ENCODE measurements at regions not wholly inside any gene's neighbourhood (a gene's known extent, or its start where the extent isn't known, plus 50 kb on each side); places are given as distances from the start of the nearest gene placed in this dataset.

DNA sequence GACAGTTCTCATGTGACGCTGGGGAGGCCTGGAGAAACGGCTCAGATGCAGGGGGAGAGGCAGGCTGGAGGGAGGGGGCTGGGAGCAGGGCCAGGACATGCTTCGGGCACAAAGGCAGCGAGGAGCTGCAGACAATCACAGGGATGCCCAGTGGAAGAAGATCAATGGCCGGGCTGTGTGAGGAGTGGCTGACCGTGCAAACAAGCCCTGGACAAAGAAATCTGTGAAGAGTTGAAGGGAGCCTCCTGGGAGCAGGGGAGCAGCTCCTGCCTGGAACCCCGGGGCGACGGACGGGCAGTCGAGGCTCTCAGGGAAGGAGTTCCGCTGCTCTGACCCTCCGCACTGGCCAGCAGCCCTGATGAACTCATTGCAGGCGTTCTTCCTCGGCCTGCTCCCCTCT, 126.7 kb upstream of the B3GAT1 start:
- no peak for DNase-seq

GRCh38 chr11:134537941-134538340, 125.9 kb upstream of the B3GAT1 start:
- DNase-seq = no peak

DNA sequence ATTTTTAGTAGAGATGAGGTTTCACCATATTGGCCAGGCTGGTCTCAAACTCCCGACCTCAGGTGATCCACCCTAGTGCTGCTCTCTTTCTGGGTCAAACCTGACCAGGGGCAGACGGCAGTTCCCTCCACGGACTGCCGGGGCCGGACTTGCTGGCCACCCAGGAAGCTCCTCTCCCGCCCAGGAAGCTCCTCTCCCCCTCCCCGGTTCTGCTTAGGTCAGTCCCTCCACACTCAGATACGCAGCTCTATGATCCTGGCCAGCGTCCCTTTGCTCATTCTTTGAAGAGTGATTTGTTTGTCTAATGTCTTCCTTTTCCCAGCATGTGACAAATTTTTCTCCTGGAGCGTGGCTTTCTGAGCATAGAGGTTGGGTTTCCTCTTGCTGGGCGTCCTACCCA, 125.3 kb upstream of the B3GAT1 start:
- no peak for DNase-seq

DNA sequence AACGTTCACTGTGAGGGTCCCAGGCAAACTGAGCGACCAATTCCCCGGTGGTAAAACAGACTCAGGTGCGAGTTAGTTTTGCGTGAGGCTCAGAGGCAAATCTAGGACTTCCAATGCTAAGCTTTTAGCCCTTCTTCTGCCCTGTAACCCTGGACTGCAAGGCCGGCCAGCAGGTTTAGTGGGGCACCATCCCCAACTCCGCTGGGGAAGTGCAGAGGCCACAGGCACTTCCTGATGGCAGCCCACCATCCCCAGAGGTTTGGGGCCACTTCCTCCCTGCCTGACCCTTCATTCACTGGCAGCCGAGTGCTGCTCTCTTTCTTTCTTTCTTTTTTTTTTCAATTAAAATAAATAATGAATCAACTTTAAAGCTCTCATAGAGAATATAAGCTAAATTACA, 124.6 kb upstream of the B3GAT1 start:
- no peak for DNase-seq

GRCh38 chr11:134536219-134536618, 124.2 kb upstream of the B3GAT1 start:
- no peak for DNase-seq

GRCh38 chr11:134535029-134536025, 123.3 kb upstream of the B3GAT1 start:
- no peak for DNase-seq

DNA sequence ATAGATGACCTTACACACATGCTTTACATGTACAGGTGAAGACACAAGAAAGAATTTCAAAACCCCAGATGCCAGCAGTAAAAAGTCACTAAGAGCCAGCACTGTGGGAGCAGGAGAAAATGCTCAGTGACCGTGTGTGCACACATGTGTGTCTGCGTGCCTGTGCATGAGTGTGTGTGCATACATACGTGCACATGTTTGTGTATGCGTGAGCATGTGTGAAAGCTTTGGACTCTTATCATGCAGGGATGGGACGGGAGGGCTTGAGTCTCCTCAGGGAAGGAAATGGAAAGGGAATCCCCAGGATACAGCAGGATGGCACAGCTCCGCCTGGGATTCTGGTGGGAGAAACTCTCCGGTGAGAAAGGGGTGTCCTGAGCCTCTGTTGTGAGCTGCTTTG, 121.5 kb upstream of the B3GAT1 start:
- no peak for DNase-seq

- no peak for DNase-seq
These were observed 120.9 kb upstream of the B3GAT1 start for GRCh38 chr11:134532921-134533421.

- no peak for DNase-seq
These were observed 120.3 kb upstream of the B3GAT1 start for GRCh38 chr11:134532131-134532920.

DNA sequence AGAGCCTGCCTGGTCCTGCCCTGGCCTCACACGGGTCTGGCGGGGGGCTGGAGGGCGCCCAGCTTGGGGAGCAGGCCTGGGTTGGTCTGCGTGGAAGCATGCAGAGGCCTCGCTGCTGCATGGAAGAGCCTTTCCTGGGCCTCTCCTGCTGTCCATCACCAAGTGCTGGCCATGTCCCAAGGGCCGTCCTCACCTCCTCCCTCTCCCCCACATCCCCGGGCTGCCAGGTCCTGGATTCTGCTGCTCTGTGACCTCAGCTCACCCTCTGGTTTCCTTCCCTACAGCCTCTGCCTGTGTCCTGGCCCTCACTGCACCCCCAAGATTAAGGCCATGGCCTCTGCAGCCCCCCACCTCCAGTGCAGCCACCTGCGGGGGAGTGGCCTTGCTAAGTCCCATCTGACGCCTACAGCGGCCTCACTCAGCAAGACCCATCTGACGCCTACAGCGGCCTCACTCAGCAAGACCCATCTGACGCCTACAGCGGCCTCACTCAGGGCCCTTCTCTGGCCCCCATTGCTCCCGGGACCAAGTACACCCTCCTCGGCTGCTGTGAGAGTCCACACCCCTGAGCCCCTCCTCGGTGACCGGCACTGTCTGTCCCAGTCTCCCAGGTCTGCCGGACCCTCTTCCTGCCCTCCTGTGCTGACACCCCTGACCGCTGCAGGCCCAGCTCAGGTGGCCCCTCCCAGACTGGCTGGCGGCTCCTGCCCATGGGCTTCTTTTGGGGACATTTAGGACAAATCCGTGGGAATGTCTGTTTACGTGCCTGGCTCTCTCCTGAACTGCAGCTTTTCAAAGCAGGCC, 119.5 kb upstream of the B3GAT1 start:
- DNase-seq = no peak

- DNase-seq = no peak
These were observed 118.7 kb upstream of the B3GAT1 start for GRCh38 chr11:134530636-134531326.

DNA sequence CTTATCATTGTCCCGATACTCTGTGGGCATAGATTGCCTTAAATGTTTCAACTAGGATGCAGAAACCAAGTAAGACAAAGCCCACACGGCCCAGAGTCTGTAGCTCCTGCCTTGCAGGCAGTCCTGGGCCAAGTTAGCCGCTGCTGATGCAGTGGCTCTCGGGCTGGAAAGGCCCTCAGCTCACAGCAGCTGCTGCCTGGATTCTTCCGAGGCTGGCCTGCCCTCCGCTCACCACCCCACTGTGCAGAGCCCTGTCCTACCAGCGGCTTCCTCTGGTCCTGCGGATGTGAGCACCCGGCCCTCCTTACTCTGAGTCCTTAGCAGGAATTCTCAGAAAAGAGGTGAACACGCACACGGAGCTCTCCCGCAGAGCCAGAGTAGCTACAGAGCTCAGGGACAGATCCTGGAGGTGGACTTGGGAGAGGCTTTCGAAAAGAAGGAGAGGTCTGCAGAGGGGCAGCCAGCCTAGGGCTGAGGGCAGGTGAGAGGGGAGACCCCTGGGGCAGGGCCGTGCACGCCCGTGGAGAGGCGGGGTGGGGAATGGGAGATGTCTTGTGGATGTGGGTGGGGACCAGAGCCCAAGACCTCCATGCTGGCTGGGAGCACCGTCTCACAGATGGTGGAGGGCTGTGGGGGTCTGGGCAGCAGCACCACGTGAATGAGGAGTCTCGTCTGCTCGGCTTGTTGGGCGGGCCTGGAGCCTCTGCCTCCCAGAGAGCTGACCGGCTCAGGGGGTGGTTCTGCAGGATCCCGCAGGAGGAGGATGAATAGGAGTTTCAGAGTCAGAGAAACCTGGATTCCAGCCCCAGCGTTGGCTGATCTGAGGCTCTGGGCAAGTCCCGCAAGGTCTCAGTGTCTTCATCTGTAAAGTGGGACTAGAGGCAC, 117.4 kb upstream of the B3GAT1 start:
- no peak for DNase-seq

DNA sequence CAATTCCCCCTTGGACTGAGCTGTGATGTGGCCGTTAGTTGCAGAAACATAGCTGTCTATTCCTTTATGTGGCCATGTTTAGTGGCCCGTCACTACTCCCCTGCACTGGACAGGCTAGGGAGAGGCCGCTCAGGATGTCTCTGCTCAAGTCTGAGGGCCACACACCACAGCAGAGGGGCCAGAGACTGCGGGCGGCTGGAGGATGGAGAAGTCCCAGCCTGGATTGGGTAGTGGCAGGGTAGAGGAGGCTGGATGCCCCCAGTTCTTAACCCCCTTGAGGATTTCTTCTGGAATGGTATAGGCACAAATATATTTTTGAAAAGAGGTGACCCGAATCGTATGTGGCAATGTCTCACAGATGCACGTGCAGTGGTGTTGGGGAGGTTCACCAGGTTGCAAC, 116.4 kb upstream of the B3GAT1 start:
- no peak for DNase-seq

GRCh38 chr11:134527382-134528243, 115.6 kb upstream of the B3GAT1 start:
- DNase-seq = no peak

DNA sequence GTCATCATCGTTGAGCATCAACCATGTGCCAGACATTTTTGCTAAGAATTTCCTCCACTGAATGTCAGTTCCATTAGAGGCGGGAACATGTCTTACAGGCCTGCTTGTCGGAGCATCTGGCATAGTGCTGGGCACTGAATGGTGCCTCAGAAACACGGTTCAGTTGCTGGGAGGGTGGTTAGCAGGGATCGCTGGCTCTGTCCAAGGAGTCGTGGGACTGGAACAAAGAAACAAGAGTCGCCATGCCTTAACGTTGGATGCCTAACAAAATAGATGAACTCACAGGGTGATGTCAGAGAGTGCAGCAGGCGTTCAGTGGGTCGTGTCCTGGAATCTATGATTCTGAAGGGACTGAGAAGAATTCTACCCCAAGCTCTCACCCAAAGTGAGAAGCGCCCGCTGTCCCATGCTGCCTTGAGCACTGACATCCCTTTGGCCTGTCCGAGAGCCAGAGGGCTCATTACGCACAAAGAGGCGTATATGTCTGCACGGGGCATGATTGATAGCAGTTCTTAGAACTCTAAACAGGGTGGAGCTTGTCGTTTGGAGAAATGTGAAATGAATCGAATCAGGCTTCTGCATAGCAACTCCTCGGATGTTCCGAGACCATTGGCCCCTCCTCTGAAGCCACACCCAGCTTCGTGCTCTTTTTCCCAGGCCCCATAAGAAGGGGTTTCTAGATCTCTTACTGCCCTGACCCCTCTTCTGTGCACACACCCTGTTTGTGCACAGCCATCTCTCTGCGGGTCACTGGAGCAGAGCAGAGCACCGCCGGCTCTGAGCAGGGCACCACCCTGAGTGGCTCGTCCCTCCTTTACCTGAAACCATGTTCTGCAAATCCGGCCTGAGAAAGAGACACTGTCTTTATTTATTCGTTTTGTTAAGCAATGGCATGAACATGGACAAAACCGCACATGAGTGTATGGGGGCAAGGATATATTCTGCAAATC, 113.1 kb upstream of the B3GAT1 start:
- DNase-seq = no peak

GRCh38 chr11:134524201-134524600, 112.2 kb upstream of the B3GAT1 start:
- peak; percentile 2 for DNase-seq

DNA sequence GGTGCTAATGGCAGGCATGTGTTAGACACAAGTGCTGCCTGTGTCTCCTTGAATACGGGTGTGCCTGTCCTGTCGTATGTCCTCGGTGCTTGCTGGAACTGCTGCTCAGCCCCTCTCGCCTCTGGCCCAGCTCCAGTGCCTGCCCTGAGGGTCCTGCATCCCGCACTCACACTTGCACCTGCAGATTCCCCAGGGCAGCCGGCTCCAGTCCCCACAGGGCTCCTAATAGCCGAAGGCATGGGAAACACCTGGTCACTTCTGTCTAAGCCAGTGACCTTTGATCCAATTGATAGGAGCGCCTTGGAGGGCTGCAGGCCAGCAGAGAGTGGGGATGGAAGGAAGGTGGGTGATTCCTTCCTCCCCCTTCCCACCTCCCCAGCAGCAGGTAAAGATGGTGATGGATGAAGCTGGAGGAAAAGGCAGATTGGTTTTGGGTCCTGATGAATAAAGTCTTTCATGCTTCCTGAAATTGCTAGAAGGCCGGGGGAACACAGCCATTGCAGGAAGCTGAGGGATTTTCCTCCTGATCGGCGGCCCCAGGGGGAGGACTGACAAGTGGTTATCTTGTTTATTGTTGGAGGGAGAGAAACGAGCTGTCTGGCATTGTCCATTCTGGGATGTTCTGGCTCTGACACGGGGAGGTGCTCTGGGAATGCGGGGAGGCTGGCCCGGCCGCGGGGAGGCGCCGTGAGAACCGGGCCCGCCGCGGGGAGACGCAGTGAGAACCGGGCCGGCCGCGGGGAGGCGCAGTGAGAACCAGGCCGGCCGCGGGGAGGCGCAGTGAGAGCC, 110.9 kb upstream of the B3GAT1 start:
- no peak for DNase-seq
